Panc1 (cell line): ENCODE measurements at regions not wholly inside any gene's neighbourhood (a gene's known extent, or its start where the extent isn't known, plus 50 kb on each side); places are given as distances from the start of the nearest gene placed in this dataset.

Experiments used
- CTCF ChIP-seq: fragments of 450-650 bp; IDR thresholded peaks from 2 replicates; pipeline ENCODE4 v1.5.1; 2017; ENCODE audit warnings: mild to moderate bottlenecking
- POLR2AphosphoS5 ChIP-seq: IDR thresholded peaks from 2 replicates; pipeline ENCODE4 v1.6.1; 2012; ENCODE audit warnings: mild to moderate bottlenecking, low read depth, low read length, moderate library complexity
- REST ChIP-seq, 2 experiments: IDR thresholded peaks; 2 replicates each; pipeline ENCODE4 v1.6.1; 2011 to 2012; ENCODE audit warnings: low read depth in 2 of 2, control low read depth in 1 of 2, low read length in 1 of 2, mild to moderate bottlenecking in 1 of 2, moderate library complexity in 1 of 2; ENCODE audit not compliant: insufficient read depth in 1 of 2
- SIN3A ChIP-seq: IDR thresholded peaks from 2 replicates; pipeline ENCODE4 v1.6.1; 2012; ENCODE audit warnings: low read depth, mild to moderate bottlenecking, low read length, moderate library complexity, borderline replicate concordance; ENCODE audit not compliant: insufficient read depth
- TCF7L2 ChIP-seq: IDR thresholded peaks from 2 replicates; pipeline ENCODE4 v1.6.1; 2011; ENCODE audit warnings: mild to moderate bottlenecking, low read depth, low read length, inconsistent platforms

GRCh38 chr5:130815246-130815645 lies 349.8 kb downstream of the HINT1 start:
- TF ChIP-seq CTCF: no peak
- TF ChIP-seq POLR2AphosphoS5: no peak
- TF ChIP-seq REST (IDR thresholded peaks at IDR 0.05; ENCODE audit: insufficient read depth in 1 of 2, low read depth in 2 of 2, low read length in 1 of 2): no peak
- no peak for TF ChIP-seq SIN3A
- no peak for TF ChIP-seq TCF7L2
